WERI-Rb-1 (cell line): ENCODE measurements at regions not wholly inside any gene's neighbourhood (a gene's known extent, or its start where the extent isn't known, plus 50 kb on each side); places are given as distances from the start of the nearest gene placed in this dataset.

Experiments
- DNase-seq: peaks from one replicate; pipeline ENCODE4 v3.0.0-alpha.2; 2020
- H3K27ac ChIP-seq: fragments of 250-450 bp; sonication (Bioruptor Pico); 2 replicates; pipeline ENCODE4 v1.5.1; 2020; ENCODE audit warnings: mild to moderate bottlenecking, moderate library complexity
- H3K27me3 ChIP-seq: fragments of 250-450 bp; sonication (Bioruptor Pico); 2 replicates; pipeline ENCODE4 v1.5.1; 2021; ENCODE audit warnings: mild to moderate bottlenecking, low read depth, moderate library complexity; ENCODE audit not compliant: insufficient read depth, severe bottlenecking
- H3K36me3 ChIP-seq: fragments of 250-450 bp; sonication (Bioruptor Pico); 2 replicates; pipeline ENCODE4 v1.5.1; 2020; ENCODE audit warnings: mild to moderate bottlenecking, moderate library complexity
- H3K4me3 ChIP-seq: 2 replicates; pipeline ENCODE4 v1.5.1; 2011; ENCODE audit warnings: low read depth, mild to moderate bottlenecking, control low read depth, low read length
- H3K9me3 ChIP-seq: fragments of 250-450 bp; sonication (Bioruptor Pico); 2 replicates; pipeline ENCODE4 v1.5.1; 2021; ENCODE audit warnings: mild to moderate bottlenecking, moderate library complexity; ENCODE audit not compliant: severe bottlenecking
- CTCF ChIP-seq: IDR thresholded peaks from 2 replicates; pipeline ENCODE4 v1.5.1; 2011; ENCODE audit warnings: low read depth, mild to moderate bottlenecking, control low read depth, inconsistent platforms, low read length

DNA sequence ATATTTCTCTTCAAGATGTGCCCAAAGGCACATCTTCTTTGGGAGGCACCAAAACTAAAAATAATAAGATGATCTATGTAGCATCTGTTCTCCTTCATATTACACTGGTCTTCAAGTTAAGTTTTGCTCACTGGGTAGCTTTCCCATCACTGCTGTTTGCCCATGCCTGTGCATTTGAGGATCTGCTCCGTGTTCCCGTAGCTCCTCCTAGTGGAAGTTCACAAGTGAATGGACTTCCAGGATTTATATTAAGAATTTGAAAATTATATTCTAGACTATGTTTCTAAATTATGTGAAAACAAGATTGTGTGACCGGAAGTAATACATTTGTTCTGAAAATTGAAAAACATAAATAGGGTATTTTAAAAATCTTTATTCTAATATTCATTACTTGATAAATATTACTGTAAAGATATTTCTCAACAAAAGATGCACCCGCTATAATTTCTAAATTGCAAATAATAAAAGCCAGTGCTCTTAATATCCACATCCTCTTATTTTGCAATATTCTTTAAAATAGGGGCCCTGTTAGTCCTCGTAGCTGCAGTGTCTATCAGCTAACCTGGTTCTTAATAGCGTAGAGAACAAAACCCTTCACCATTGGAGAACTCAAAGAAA, 147.7 kb downstream of the RBM46 start:
- DNase-seq: peak; percentile 42

GRCh38 chr4:154936873-154937272, 155.8 kb downstream of the RBM46 start:
- H3K27me3 ChIP-seq: no peaks in the 10 kb centered on the region
- no peak for TF ChIP-seq CTCF
- no peak for DNase-seq

More for the DNA sequence above, 147.7 kb downstream of the RBM46 start:
- Histone ChIP-seq H3K27me3 (no peaks in the 10 kb centered on the region), H3K27ac (no peak overlapping the region), H3K4me3 (no peak overlapping the region), H3K36me3 (no peaks in the 10 kb centered on the region), H3K9me3 (peaks cover 9% of the 10 kb centered on the region)
- peak; percentile 63 for TF ChIP-seq CTCF

GRCh38 chr4:154939851-154940250, 158.8 kb downstream of the RBM46 start:
- Histone ChIP-seq H3K4me3 (no peak overlapping the region), H3K27me3 (no peaks in the 10 kb centered on the region), H3K9me3 (no peaks in the 10 kb centered on the region), H3K27ac (no peak overlapping the region), H3K36me3 (no peaks in the 10 kb centered on the region)
- no peak for TF ChIP-seq CTCF
- no peak for DNase-seq

More at GRCh38 chr4:154936873-154937272, 155.8 kb downstream of the RBM46 start:
- Histone ChIP-seq H3K27ac (no peak overlapping the region), H3K4me3 (no peak overlapping the region), H3K9me3 (no peaks in the 10 kb centered on the region), H3K36me3 (no peaks in the 10 kb centered on the region)

DNA sequence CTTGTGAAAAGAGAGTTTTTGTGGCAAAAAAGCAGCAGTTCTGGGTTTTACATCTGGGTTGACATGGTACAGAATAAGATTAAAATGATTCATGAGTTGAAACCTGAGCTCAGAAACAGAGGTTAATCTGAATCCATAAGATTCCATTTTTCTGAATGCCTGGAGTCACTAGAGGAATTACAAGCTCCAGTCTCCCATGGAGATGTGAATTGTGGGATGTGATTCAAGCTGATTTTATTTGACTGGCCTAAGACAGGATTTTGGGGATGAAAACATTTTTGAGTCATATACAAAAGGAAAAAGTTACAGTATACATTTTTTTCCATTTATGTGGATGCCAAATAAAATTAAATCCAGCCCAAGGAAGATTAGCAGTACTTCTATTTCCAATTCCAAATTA, 161.1 kb downstream of the RBM46 start:
- no peaks in the 10 kb centered on the region for H3K9me3 ChIP-seq
- H3K27me3 ChIP-seq: no peaks in the 10 kb centered on the region
- no peak for TF ChIP-seq CTCF
- no peak overlapping the region for H3K27ac ChIP-seq
- H3K36me3 ChIP-seq: no peaks in the 10 kb centered on the region
- no peak overlapping the region for H3K4me3 ChIP-seq
- no peak for DNase-seq

DNA sequence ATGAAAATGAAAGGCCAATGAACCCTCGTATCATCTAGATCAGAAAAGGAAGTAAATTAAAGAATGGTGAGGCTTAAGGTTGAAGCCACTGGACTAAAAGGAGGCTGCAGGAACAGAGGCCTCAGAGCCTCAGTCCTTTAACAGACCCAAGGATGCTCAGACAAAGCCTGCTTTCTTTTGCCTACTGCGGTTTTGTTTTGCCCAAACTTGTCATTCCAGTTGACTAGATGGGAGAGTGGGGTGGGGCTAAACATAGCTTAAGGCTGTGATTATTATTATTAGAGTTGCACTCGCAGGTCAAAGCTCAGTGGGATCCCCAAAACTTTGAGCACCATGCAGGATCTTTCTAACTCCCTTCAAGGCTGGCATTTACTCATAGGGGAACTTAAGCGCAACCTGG, 163.9 kb downstream of the RBM46 start:
- TF ChIP-seq CTCF: no peak
- no peak overlapping the region for H3K27ac ChIP-seq
- DNase-seq: no peak
- no peaks in the 10 kb centered on the region for H3K9me3 ChIP-seq
- H3K27me3 ChIP-seq: no peaks in the 10 kb centered on the region
- H3K4me3 ChIP-seq: no peak overlapping the region
- no peaks in the 10 kb centered on the region for H3K36me3 ChIP-seq

GRCh38 chr4:154946113-154946512, 165.0 kb downstream of the RBM46 start:
- no peak for DNase-seq
- H3K27me3 ChIP-seq: no peaks in the 10 kb centered on the region
- no peak overlapping the region for H3K27ac ChIP-seq
- peaks cover 3% of the 10 kb centered on the region for H3K9me3 ChIP-seq
- no peak for TF ChIP-seq CTCF
- H3K4me3 ChIP-seq: no peak overlapping the region
- no peaks in the 10 kb centered on the region for H3K36me3 ChIP-seq
